ENCODE measurements at regions not wholly inside any gene's neighbourhood (a gene's known extent, or its start where the extent isn't known, plus 50 kb on each side); places are given as distances from the start of the nearest gene placed in this dataset.

GRCh38 chr6:78701407-78701806, 165.9 kb upstream of the IRAK1BP1 start:
- no peaks in the 10 kb centered on the region for H4K20me1 ChIP-seq (ENCODE audit: insufficient read depth, low read length)
- no peaks in the 10 kb centered on the region for H3K27me3 ChIP-seq (ENCODE audit: insufficient read depth, low read length)
- TF ChIP-seq EZH2 (IDR thresholded peaks at IDR 0.05; ENCODE audit: borderline replicate concordance, low read length) (no peak), CTCF (IDR thresholded peaks at IDR 0.05; ENCODE audit: low read length) (no peak)
- no peak overlapping the region for H3K4me3 ChIP-seq (ENCODE audit: low read depth, low read length, poor library complexity, severe bottlenecking)
- H3K9me2 ChIP-seq (ENCODE audit: low read depth, low read length): no peaks in the 10 kb centered on the region
- no peaks in the 10 kb centered on the region for H3K79me2 ChIP-seq (ENCODE audit: insufficient read depth, low read length)
- no peak overlapping the region for H3K4me2 ChIP-seq (ENCODE audit: low read length)
- no peak overlapping the region for H3K9ac ChIP-seq (ENCODE audit: low read length)
- H3K4me1 ChIP-seq (ENCODE audit: insufficient read depth, low read length, severe bottlenecking): no peaks in the 10 kb centered on the region
- H2AFZ ChIP-seq (ENCODE audit: low read length): no peak overlapping the region
- no peaks in the 10 kb centered on the region for H3K9me3 ChIP-seq (ENCODE audit: low read length)
- no peaks in the 10 kb centered on the region for H3F3A ChIP-seq (ENCODE audit: insufficient read depth, low read length)
- no peak overlapping the region for H3K27ac ChIP-seq (ENCODE audit: low read depth, low read length, poor library complexity, severe bottlenecking)
- no peaks in the 10 kb centered on the region for H3K36me3 ChIP-seq (ENCODE audit: insufficient read depth, low read length)

- H3K4me2 ChIP-seq (ENCODE audit: low read length): no peak overlapping the region
- H3K4me3 ChIP-seq (ENCODE audit: low read depth, low read length, poor library complexity, severe bottlenecking): no peak overlapping the region
- H3K79me2 ChIP-seq (ENCODE audit: insufficient read depth, low read length): no peaks in the 10 kb centered on the region
- H3K27me3 ChIP-seq (ENCODE audit: insufficient read depth, low read length): no peaks in the 10 kb centered on the region
- H3K9me2 ChIP-seq (ENCODE audit: low read depth, low read length): no peaks in the 10 kb centered on the region
- H3K9me3 ChIP-seq (ENCODE audit: low read length): no peaks in the 10 kb centered on the region
- no peak overlapping the region for H3K27ac ChIP-seq (ENCODE audit: low read depth, low read length, poor library complexity, severe bottlenecking)
- no peaks in the 10 kb centered on the region for H4K20me1 ChIP-seq (ENCODE audit: insufficient read depth, low read length)
- H3F3A ChIP-seq (ENCODE audit: insufficient read depth, low read length): no peaks in the 10 kb centered on the region
- H2AFZ ChIP-seq (ENCODE audit: low read length): no peak overlapping the region
- H3K36me3 ChIP-seq (ENCODE audit: insufficient read depth, low read length): no peaks in the 10 kb centered on the region
- H3K4me1 ChIP-seq (ENCODE audit: insufficient read depth, low read length, severe bottlenecking): no peaks in the 10 kb centered on the region
- no peak overlapping the region for H3K9ac ChIP-seq (ENCODE audit: low read length)
- no peak for TF ChIP-seq EZH2 (IDR thresholded peaks at IDR 0.05; ENCODE audit: borderline replicate concordance, low read length)
- no peak for TF ChIP-seq CTCF (IDR thresholded peaks at IDR 0.05; ENCODE audit: low read length)
Measured at GRCh38 chr6:78709021-78709420, 158.3 kb upstream of the IRAK1BP1 start.

GRCh38 chr6:78713564-78713963, 153.8 kb upstream of the IRAK1BP1 start:
- H3K27ac ChIP-seq (ENCODE audit: low read depth, low read length, poor library complexity, severe bottlenecking): no peak overlapping the region
- H3K79me2 ChIP-seq (ENCODE audit: insufficient read depth, low read length): no peaks in the 10 kb centered on the region
- no peaks in the 10 kb centered on the region for H3K9me2 ChIP-seq (ENCODE audit: low read depth, low read length)
- no peaks in the 10 kb centered on the region for H4K20me1 ChIP-seq (ENCODE audit: insufficient read depth, low read length)
- H3K4me3 ChIP-seq (ENCODE audit: low read depth, low read length, poor library complexity, severe bottlenecking): no peak overlapping the region
- no peaks in the 10 kb centered on the region for H3F3A ChIP-seq (ENCODE audit: insufficient read depth, low read length)
- no peaks in the 10 kb centered on the region for H3K36me3 ChIP-seq (ENCODE audit: insufficient read depth, low read length)
- no peak overlapping the region for H3K4me2 ChIP-seq (ENCODE audit: low read length)
- H3K9ac ChIP-seq (ENCODE audit: low read length): no peak overlapping the region
- no peak for TF ChIP-seq EZH2 (IDR thresholded peaks at IDR 0.05; ENCODE audit: borderline replicate concordance, low read length)
- TF ChIP-seq CTCF (IDR thresholded peaks at IDR 0.05; ENCODE audit: low read length): no peak
- H3K9me3 ChIP-seq (ENCODE audit: low read length): no peaks in the 10 kb centered on the region
- no peaks in the 10 kb centered on the region for H3K27me3 ChIP-seq (ENCODE audit: insufficient read depth, low read length)
- no peak overlapping the region for H2AFZ ChIP-seq (ENCODE audit: low read length)
- no peaks in the 10 kb centered on the region for H3K4me1 ChIP-seq (ENCODE audit: insufficient read depth, low read length, severe bottlenecking)

Data from OCI-LY1 (cell line).